Pancreas (tissue), 10 donors: ENCODE measurements at regions not wholly inside any gene's neighbourhood (a gene's known extent, or its start where the extent isn't known, plus 50 kb on each side); places are given as distances from the start of the nearest gene placed in this dataset.

Experiments
- ATAC-seq, 4 donors: fragments of 200-7000 bp; cut with Tn5 transposase; one replicate each; pipeline versions ENCODE4 v1.8.0 to v1.9.1; 2020; ENCODE audit warnings: mild to moderate bottlenecking in 4 of 4, moderate library complexity in 4 of 4
- DNase-seq, 6 donors: peaks; one replicate each; pipeline ENCODE4 v3.0.0-alpha.2; 2020
- FAIRE-seq: peaks from 2 replicates; lab custom pipeline; 2012; peaks lifted over from hg19 to GRCh38; lab: Jason Lieb, UNC
- H3K27ac ChIP-seq, 4 donors: fragments of 200-600 bp; sonication (generic); 1 replicate in 3 of 4; 2 replicates in 1 of 4; pipeline versions ENCODE4 v1.5.0 to v1.8.0; 2020
- H3K27me3 ChIP-seq, 4 donors: fragments of 200-600 bp; one replicate each; pipeline ENCODE4 v1.8.0; 2021
- H3K36me3 ChIP-seq, 3 donors: fragments of 200-600 bp; sonication (generic) in 1 of 3; one replicate each; pipeline versions ENCODE4 v1.5.0 to v1.8.0; 2020 to 2021
- H3K4me1 ChIP-seq, 3 donors: fragments of 200-600 bp; one replicate each; pipeline ENCODE4 v1.8.0; 2021
- H3K4me3 ChIP-seq, 4 donors: fragments of 200-600 bp; sonication (generic) in 2 of 4; one replicate each; pipeline versions ENCODE4 v1.5.0 to v1.8.0; 2020 to 2021
- H3K9me3 ChIP-seq, 4 donors: fragments of 200-600 bp; one replicate each; pipeline ENCODE4 v1.8.0; 2021
- WGBS, 2 donors: extraction: QIAGEN DNeasy Blood & Tissue Kit; methylation state at CpG; one replicate each; pipeline ENCODE4 v1.1.7; 2013; 5-methylcytosine and 5-hydroxymethylcytosine counted together
- intact Hi-C, 3 donors: fragments of 100-400 bp; cut with DNase I; formaldehyde crosslinking; loops; one replicate each; pipeline versions ENCODE4 v1.11.1 to v1.14.2; 2022
- TF ChIP-seq, protein P1 (sequence below), 4 donors: fragments of 200-600 bp; sonication (generic) in 3 of 4; IDR thresholded peaks; one replicate each; pipeline versions ENCODE4 v1.5.0 to v1.8.0; 2021; ENCODE audit warnings: antibody characterized with exemption in 4 of 4
- donor health status: healthy with polysubstance abuse.
- donor health status: DM: no; HTN: no; CAD: no; lungs with moderate emphysema.
- donor health status: DM: no; HTN: no; CAD: no.
- donor health status: control.
- donor health status: control.
- donor health status: Bipolar disorder and iron deficiency.
- donor health status: DM: yes; HTN: yes; CAD: no.
- donor health status: DM: no; HTN: no; CAD: no.
- donor health status: DM: no; HTN: no; CAD: no.
- donor health status: DM: yes; HTN: yes; CAD: no.

DNA sequence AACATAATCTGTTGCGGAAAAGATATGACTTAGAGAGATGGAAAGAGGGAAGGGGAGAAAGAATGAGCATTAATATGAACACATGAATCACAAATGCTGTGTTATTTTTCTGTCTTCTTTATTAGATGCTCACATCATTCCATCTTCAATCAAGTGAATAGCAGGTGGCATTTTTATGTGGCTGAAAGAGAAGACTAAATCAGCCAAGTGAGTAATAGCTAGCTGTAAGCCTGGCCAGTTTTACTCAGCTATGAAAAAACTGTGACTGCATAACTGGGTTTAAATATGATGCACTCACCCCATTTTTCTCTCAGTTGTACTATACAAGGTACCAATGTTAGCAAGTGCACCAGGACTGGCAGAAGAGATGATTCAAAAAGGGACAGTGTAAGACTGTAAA is 571.1 kb downstream of the JRKL start:
- H3K4me1 ChIP-seq: no peaks in the 10 kb centered on the region
- H3K9me3 ChIP-seq: no peaks in the 10 kb centered on the region
- TF ChIP-seq, protein P1, sequence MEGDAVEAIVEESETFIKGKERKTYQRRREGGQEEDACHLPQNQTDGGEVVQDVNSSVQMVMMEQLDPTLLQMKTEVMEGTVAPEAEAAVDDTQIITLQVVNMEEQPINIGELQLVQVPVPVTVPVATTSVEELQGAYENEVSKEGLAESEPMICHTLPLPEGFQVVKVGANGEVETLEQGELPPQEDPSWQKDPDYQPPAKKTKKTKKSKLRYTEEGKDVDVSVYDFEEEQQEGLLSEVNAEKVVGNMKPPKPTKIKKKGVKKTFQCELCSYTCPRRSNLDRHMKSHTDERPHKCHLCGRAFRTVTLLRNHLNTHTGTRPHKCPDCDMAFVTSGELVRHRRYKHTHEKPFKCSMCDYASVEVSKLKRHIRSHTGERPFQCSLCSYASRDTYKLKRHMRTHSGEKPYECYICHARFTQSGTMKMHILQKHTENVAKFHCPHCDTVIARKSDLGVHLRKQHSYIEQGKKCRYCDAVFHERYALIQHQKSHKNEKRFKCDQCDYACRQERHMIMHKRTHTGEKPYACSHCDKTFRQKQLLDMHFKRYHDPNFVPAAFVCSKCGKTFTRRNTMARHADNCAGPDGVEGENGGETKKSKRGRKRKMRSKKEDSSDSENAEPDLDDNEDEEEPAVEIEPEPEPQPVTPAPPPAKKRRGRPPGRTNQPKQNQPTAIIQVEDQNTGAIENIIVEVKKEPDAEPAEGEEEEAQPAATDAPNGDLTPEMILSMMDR (IDR thresholded peaks at IDR 0.05): no peak
- H3K27me3 ChIP-seq: no peaks in the 10 kb centered on the region
- FAIRE-seq (no peak), DNase-seq (no peak), ATAC-seq (no peak)
- 84 to 88% methylated on average over 1 of the region's 1 CpG for WGBS, 2 donors
- H3K36me3 ChIP-seq: no peaks in the 10 kb centered on the region
- no peak overlapping the region for H3K4me3 ChIP-seq
- H3K27ac ChIP-seq: no peak overlapping the region
- intact Hi-C loops: no loop called here

DNA sequence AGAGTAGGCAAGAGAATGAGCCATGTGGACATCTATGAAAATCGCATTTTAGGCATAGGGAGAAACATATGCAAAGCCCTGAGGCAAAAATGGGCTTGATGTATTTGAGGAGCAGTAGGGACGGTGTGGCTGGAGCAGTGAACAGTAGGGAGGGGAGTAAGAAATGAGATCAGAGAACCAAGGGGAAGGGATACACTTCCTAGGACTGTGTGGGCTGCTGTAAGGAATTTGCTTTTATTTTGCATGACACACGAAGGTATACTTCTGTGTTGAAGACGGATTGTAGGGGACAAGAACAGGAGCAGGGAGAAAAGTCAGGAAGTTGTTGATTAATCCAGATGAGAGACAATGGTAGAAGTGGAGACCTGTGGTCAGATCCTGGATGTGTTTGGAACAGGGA is 572.1 kb downstream of the JRKL start:
- no peak for FAIRE-seq
- H3K27ac ChIP-seq: no peak overlapping the region
- no peaks in the 10 kb centered on the region for H3K27me3 ChIP-seq
- DNase-seq: no peak
- TF ChIP-seq, protein P1 (IDR thresholded peaks at IDR 0.05): no peak
- WGBS, 2 donors: 43 to 57% methylated on average over 4 of the region's 4 CpGs
- intact Hi-C loops: no loop called here
- H3K4me1 ChIP-seq: no peaks in the 10 kb centered on the region
- no peak overlapping the region for H3K4me3 ChIP-seq
- no peaks in the 10 kb centered on the region for H3K36me3 ChIP-seq
- H3K9me3 ChIP-seq: no peaks in the 10 kb centered on the region
- no peak for ATAC-seq

DNA sequence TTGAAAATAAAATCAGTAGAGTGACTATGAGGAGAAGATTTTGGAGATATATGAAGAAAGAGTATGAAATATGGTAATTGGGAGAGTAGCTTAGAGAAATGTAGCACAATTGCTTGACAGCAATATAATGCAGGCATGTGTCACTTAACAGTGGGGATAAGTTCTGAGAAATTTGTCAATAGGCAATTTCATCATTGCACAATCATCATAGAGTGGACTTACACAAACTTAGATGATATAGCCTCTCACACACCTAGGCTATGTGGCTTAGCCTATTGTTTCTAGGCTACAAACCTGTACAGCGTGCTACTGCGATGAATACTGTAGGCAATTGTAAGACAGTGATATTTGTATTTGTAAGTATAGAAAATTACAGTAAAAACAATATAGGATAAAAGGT is 573.6 kb downstream of the JRKL start:
- ATAC-seq: no peak
- WGBS, 2 donors: 82 to 85% methylated on average over 2 of the region's 2 CpGs
- no peaks in the 10 kb centered on the region for H3K9me3 ChIP-seq
- no peak overlapping the region for H3K27ac ChIP-seq
- no peak for DNase-seq
- no peak for FAIRE-seq
- H3K27me3 ChIP-seq: no peaks in the 10 kb centered on the region
- no peaks in the 10 kb centered on the region for H3K4me1 ChIP-seq
- TF ChIP-seq, protein P1 (IDR thresholded peaks at IDR 0.05): no peak
- intact Hi-C loops: no loop called here
- no peaks in the 10 kb centered on the region for H3K36me3 ChIP-seq
- H3K4me3 ChIP-seq: no peak overlapping the region

DNA sequence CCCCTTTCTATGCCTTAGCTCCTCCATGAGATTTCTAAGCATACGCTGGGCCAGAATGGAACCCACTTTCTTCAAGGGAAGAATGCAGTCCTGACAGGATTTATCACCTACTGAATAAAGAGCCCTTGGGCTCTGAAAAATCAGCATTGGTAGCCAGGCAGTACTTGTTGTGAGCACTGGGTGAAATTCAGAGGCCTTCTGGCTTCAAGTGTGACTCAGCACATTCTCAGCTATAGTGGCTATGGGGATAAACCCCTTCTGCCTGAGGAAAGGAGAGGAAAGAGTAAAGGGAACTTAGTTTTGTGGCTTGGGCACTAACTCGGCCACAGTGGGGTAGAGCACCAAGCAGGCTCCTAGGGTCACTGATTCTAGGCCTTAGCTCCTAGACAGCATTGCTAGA is 574.8 kb downstream of the JRKL start:
- ATAC-seq: no peak
- Histone ChIP-seq H3K27ac (no peak overlapping the region), H3K9me3 (no peaks in the 10 kb centered on the region), H3K4me1 (no peaks in the 10 kb centered on the region), H3K27me3 (no peaks in the 10 kb centered on the region), H3K36me3 (no peaks in the 10 kb centered on the region), H3K4me3 (no peak overlapping the region)
- TF ChIP-seq, protein P1 (IDR thresholded peaks at IDR 0.05): no peak
- intact Hi-C loops: no loop called here
- 61 to 86% methylated on average over 2 of the region's 2 CpGs for WGBS, 2 donors
- no peak for DNase-seq
- FAIRE-seq: no peak

DNA sequence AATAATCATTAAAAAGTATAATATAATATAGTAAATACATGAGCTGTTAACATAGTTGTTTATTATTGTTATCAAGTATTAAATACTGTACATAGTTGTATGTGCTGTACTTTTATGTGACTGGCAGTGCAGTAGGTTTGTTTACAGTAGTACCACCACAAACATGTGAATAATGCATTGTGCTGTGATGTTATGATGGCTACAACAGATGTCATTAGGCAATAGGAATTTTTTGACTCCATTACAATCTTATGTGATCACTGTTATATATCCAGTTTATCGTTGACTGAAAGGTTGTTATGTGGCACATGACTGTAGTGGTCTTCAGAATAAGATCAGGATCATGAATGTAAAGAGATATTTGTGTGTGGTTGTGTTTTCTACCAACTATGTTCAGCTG is 577.8 kb downstream of the JRKL start:
- DNase-seq: no peak
- no peaks in the 10 kb centered on the region for H3K36me3 ChIP-seq
- H3K27me3 ChIP-seq: no peaks in the 10 kb centered on the region
- intact Hi-C loops: no loop called here
- no peak for FAIRE-seq
- H3K9me3 ChIP-seq: no peaks in the 10 kb centered on the region
- no peak overlapping the region for H3K27ac ChIP-seq
- 50 to 81% methylated on average over 1 of the region's 1 CpG for WGBS, 2 donors
- TF ChIP-seq, protein P1 (IDR thresholded peaks at IDR 0.05): no peak
- H3K4me3 ChIP-seq: no peak overlapping the region
- ATAC-seq: no peak
- H3K4me1 ChIP-seq: no peaks in the 10 kb centered on the region
